NOMO-1 (cell line): ENCODE measurements at regions not wholly inside any gene's neighbourhood (a gene's known extent, or its start where the extent isn't known, plus 50 kb on each side); places are given as distances from the start of the nearest gene placed in this dataset.

Experiments used
- DNase-seq, 2 experiments: peaks; one replicate each; lab custom pipeline; 2025; ENCODE audit not compliant: unreplicated experiment in 2 of 2; lab: John Stamatoyannopoulos, UW

DNA sequence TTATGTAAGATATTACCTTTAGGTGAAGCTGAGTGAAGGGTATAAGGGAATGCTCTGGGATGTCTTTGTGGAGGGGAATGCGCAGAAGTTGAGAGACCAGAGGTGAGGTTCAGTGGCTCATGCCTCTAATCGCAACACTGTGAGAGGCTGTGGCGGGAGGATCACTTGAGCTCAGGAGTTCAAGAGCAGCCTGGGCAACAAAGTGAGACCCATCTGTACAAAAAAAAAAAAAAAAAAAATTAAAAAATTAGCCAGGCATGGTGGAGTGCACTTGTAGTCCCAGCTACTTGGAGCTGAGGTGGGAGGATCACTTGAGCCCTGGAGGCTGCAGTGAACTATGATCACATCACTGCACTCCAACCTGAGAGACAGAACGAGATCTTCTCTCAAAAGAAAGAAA, 57.3 kb upstream of the SP3 start:
- DNase-seq, result no peak

GRCh38 chr2:174020926-174021662, 55.9 kb upstream of the SP3 start:
- DNase-seq, result peak; percentile 20 to 36

DNA sequence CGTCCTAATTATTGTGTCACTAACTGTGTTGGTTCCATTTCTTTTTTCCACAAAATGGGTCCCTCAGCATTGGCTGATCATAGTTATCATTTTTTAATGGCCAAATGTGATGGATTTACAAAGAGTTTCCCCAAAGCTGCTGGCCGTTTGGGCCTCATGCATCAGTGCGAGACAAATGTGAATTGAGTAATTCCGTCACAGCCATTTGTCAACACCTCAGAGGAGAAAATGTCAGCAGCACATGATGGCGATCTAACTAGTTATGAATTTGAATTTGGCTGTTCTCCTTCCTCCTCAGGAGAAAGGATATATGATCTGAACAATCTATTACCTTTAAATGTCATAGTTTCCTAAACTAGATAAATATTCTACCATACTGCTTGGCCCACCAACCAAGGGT, 54.9 kb upstream of the SP3 start:
- no peak for DNase-seq

- no peak for DNase-seq
Measured at GRCh38 chr2:174016447-174016846, 51.3 kb upstream of the SP3 start.

- no peak for DNase-seq
Measured at GRCh38 chr2:174015428-174015827, 50.3 kb upstream of the SP3 start.
